Transverse colon (tissue), 4 donors: ENCODE measurements at regions not wholly inside any gene's neighbourhood (a gene's known extent, or its start where the extent isn't known, plus 50 kb on each side); places are given as distances from the start of the nearest gene placed in this dataset.

Source experiments
- DNase-seq: peaks from one replicate; pipeline ENCODE4 v3.0.0-alpha.2; 2019
- H3K27ac ChIP-seq, 4 donors: fragments of 200-600 bp; sonication (generic); 2 replicates each; pipeline ENCODE4 v1.5.1; 2016 to 2018; ENCODE audit warnings: inconsistent platforms in 4 of 4
- H3K27me3 ChIP-seq: fragments of 200-600 bp; sonication (generic); 2 replicates; pipeline ENCODE4 v1.5.1; 2017; ENCODE audit warnings: inconsistent platforms
- H3K36me3 ChIP-seq, 4 donors: fragments of 200-600 bp; sonication (generic); 2 replicates each; pipeline ENCODE4 v1.5.1; 2017 to 2019; ENCODE audit warnings: inconsistent platforms in 4 of 4
- H3K4me1 ChIP-seq, 4 donors: fragments of 200-600 bp; sonication (generic); 2 replicates each; pipeline ENCODE4 v1.5.1; 2017 to 2020; ENCODE audit warnings: inconsistent platforms in 4 of 4
- H3K4me3 ChIP-seq, 4 donors: fragments of 200-600 bp; sonication (generic); 1 replicate in 1 of 4; 2 replicates in 3 of 4; pipeline versions ENCODE4 v1.5.1 to v1.6.1; 2017 to 2019; ENCODE audit warnings: inconsistent platforms in 4 of 4
- H3K9me3 ChIP-seq, 2 donors: fragments of 200-600 bp; sonication (generic); 2 replicates each; pipeline ENCODE4 v1.5.1; 2017 to 2019; ENCODE audit warnings: inconsistent platforms in 2 of 2
- EP300 ChIP-seq: sonication (generic); formaldehyde crosslinking; IDR thresholded peaks from one replicate; pipeline ENCODE4 v1.6.1; 2017; ENCODE audit warnings: antibody characterized with exemption, low read depth
- POLR2A ChIP-seq: fragments of 450-650 bp; IDR thresholded peaks from one replicate; pipeline ENCODE4 v1.6.1; 2016; ENCODE audit warnings: antibody characterized with exemption, mild to moderate bottlenecking, moderate library complexity
- POLR2AphosphoS5 ChIP-seq, 3 donors: sonication (generic); formaldehyde crosslinking; IDR thresholded peaks; one replicate each; pipeline ENCODE4 v1.6.1; 2016; ENCODE audit warnings: antibody characterized with exemption in 3 of 3
- WGBS, 2 donors: methylation state at CpG; one replicate each; pipeline ENCODE4 v1.1.5; 2018; ENCODE audit warnings: low coverage in 1 of 2; 5-methylcytosine and 5-hydroxymethylcytosine counted together
- in situ Hi-C, 4 donors: fragments of 200-750 bp; cut with MboI; loops; one replicate each; pipeline versions ENCODE4 v1.15.0 to v1.15.1; 2017; ENCODE audit warnings: low sequenced_read_pairs in 3 of 4, low pct_ligation_motif_present in 1 of 4, low pct_unique_long_range_greater_than_20kb in 1 of 4
- intact Hi-C: fragments of 100-400 bp; cut with DNase I; formaldehyde crosslinking; loops from one replicate; pipeline ENCODE4 v1.15.1; 2023; ENCODE audit warnings: low total_unique reads
- TF ChIP-seq, protein P1 (sequence below), 5 experiments: fragments of 200-600 bp in 3 of 5; fragments of 450-650 bp in 2 of 5; sonication (generic) in 3 of 5; IDR thresholded peaks; 1 replicate in 2 of 5; 2 replicates in 3 of 5; pipeline ENCODE4 v1.5.1; 2016 to 2017; ENCODE audit warnings: antibody characterized with exemption in 5 of 5, inconsistent platforms in 3 of 5, mild to moderate bottlenecking in 2 of 5, moderate library complexity in 1 of 5

DNA sequence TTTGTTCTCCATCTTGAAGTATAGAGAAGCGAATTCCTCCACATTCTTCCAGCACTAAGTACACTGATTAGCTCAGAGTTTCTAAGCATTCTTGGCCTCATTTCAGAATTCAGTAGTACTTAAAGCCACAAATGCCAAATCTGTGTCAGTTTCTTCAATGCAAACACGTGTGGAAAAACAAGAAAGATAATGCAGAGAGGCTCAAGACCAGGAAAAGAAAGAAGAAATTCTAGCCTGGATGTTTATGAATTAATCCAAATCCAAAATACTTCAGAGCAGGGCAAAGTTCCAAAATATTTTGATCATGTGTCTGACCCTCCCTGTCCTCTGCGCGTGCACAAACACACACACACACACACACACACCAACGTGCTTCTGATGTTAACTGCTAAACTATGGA lies 457.6 kb downstream of the SLCO4C1 start:
- TF ChIP-seq EP300 (no peak), POLR2AphosphoS5 (IDR thresholded peaks at IDR 0.05) (no peak), POLR2A (no peak)
- TF ChIP-seq, protein P1, sequence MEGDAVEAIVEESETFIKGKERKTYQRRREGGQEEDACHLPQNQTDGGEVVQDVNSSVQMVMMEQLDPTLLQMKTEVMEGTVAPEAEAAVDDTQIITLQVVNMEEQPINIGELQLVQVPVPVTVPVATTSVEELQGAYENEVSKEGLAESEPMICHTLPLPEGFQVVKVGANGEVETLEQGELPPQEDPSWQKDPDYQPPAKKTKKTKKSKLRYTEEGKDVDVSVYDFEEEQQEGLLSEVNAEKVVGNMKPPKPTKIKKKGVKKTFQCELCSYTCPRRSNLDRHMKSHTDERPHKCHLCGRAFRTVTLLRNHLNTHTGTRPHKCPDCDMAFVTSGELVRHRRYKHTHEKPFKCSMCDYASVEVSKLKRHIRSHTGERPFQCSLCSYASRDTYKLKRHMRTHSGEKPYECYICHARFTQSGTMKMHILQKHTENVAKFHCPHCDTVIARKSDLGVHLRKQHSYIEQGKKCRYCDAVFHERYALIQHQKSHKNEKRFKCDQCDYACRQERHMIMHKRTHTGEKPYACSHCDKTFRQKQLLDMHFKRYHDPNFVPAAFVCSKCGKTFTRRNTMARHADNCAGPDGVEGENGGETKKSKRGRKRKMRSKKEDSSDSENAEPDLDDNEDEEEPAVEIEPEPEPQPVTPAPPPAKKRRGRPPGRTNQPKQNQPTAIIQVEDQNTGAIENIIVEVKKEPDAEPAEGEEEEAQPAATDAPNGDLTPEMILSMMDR (IDR thresholded peaks at IDR 0.05): no peak
- Histone ChIP-seq H3K4me3 (no peak overlapping the region), H3K27me3 (no peaks in the 10 kb centered on the region), H3K36me3 (no peaks in the 10 kb centered on the region), H3K4me1 (no peaks in the 10 kb centered on the region), H3K9me3 (no peaks in the 10 kb centered on the region), H3K27ac (no peak overlapping the region)
- 51 to 52% methylated on average over 5 of the region's 5 CpGs for WGBS, 2 donors
- intact Hi-C loops: no loop called here
- DNase-seq: no peak
- in situ Hi-C loops: no loop called here

- no peak for TF ChIP-seq EP300
- H3K9me3 ChIP-seq: peaks cover 0 to 8% of the 10 kb centered on the region in 2 donors
- H3K36me3 ChIP-seq: no peaks in the 10 kb centered on the region
- WGBS, 2 donors: 53 to 60% methylated on average over 4 of the region's 4 CpGs
- no peak overlapping the region for H3K4me3 ChIP-seq
- DNase-seq: no peak
- in situ Hi-C loops: no loop called here
- intact Hi-C loops: no loop called here
- no peak overlapping the region for H3K27ac ChIP-seq
- no peaks in the 10 kb centered on the region for H3K4me1 ChIP-seq
- no peaks in the 10 kb centered on the region for H3K27me3 ChIP-seq
These were observed 466.8 kb downstream of the SLCO4C1 start for GRCh38 chr5:101829255-101829654.

GRCh38 chr5:101811466-101811865 lies 484.6 kb downstream of the SLCO4C1 start:
- Histone ChIP-seq H3K27me3 (no peaks in the 10 kb centered on the region), H3K4me1 (no peaks in the 10 kb centered on the region), H3K9me3 (no peaks in the 10 kb centered on the region), H3K27ac (no peak overlapping the region), H3K36me3 (no peaks in the 10 kb centered on the region), H3K4me3 (no peak overlapping the region)
- TF ChIP-seq, protein P1 (IDR thresholded peaks at IDR 0.05): no peak
- TF ChIP-seq EP300 (no peak), POLR2A (no peak), POLR2AphosphoS5 (IDR thresholded peaks at IDR 0.05) (no peak)
- intact Hi-C loops (no loop called here), in situ Hi-C loops (no loop called here)
- no peak for DNase-seq

GRCh38 chr5:101806410-101806809 lies 489.7 kb downstream of the SLCO4C1 start:
- in situ Hi-C loops (no loop called here), intact Hi-C loops (no loop called here)
- TF ChIP-seq POLR2A (no peak), EP300 (no peak), POLR2AphosphoS5 (IDR thresholded peaks at IDR 0.05) (no peak)
- TF ChIP-seq, protein P1 (IDR thresholded peaks at IDR 0.05): no peak
- Histone ChIP-seq H3K27ac (no peak overlapping the region), H3K36me3 (no peaks in the 10 kb centered on the region), H3K4me3 (no peak overlapping the region), H3K9me3 (no peaks in the 10 kb centered on the region), H3K27me3 (no peaks in the 10 kb centered on the region), H3K4me1 (no peaks in the 10 kb centered on the region)
- WGBS, 2 donors: 66% methylated on average over 2 of the region's 2 CpGs; no CpG with 5 or more reads in 1 of the 2 donors
- DNase-seq: no peak

DNA sequence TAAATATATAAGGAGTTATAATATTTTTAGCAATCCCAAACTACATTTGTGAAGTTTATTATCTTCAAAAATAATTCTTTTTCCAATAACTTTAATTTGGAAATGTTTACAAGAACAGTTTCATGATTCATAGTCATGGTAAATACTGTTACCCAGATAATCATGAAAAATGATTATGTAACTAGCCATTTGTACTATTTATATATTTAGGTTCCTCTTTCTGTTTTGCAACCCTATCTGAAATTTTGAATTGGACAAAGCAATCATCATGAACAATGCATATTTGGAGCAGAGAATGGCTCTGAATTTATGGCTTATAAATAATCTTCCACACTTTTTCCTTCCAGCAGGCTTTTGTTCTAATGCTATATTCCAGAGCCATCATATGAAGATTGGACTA lies 499.7 kb downstream of the SLCO4C1 start:
- intact Hi-C loops (no loop called here), in situ Hi-C loops (no loop called here)
- H3K9me3 ChIP-seq: no peaks in the 10 kb centered on the region
- TF ChIP-seq, protein P1 (IDR thresholded peaks at IDR 0.05): no peak
- TF ChIP-seq POLR2AphosphoS5 (IDR thresholded peaks at IDR 0.05) (no peak), POLR2A (no peak), EP300 (no peak)
- H3K27me3 ChIP-seq: no peaks in the 10 kb centered on the region
- H3K4me1 ChIP-seq: no peaks in the 10 kb centered on the region
- DNase-seq: no peak
- no peaks in the 10 kb centered on the region for H3K36me3 ChIP-seq
- no peak overlapping the region for H3K27ac ChIP-seq
- no peak overlapping the region for H3K4me3 ChIP-seq
